NB4 (cell line): ENCODE measurements at regions not wholly inside any gene's neighbourhood (a gene's known extent, or its start where the extent isn't known, plus 50 kb on each side); places are given as distances from the start of the nearest gene placed in this dataset.

Experiments
- CTCF ChIP-seq: IDR thresholded peaks from one replicate; pipeline ENCODE4 v1.5.1; 2012; ENCODE audit warnings: low read depth, low read length
- POLR2A ChIP-seq: IDR thresholded peaks from 2 replicates; pipeline ENCODE4 v1.6.1; 2011; ENCODE audit warnings: mild to moderate bottlenecking; ENCODE audit not compliant: insufficient read length; ENCODE audit errors: extremely low read depth

- TF ChIP-seq CTCF (no peak), POLR2A (no peak)
These were observed 103.0 kb upstream of the TGFBR2 start for GRCh38 chr3:30503446-30503845.
